CD14-positive monocyte (primary cell): ENCODE measurements at regions not wholly inside any gene's neighbourhood (a gene's known extent, or its start where the extent isn't known, plus 50 kb on each side); places are given as distances from the start of the nearest gene placed in this dataset.
A peak's percentile ranks its signal among the peaks of the same experiment; 100 is the strongest.

ENCODE experiments used
- DNase-seq, 3 donors: peaks; one replicate each; pipeline ENCODE4 v3.0.0-alpha.2; 2011 to 2022
- H2AFZ ChIP-seq: 2 replicates; pipeline ENCODE4 v1.6.0; 2012; ENCODE audit warnings: mild to moderate bottlenecking, low read depth, low read length, inconsistent platforms; ENCODE audit not compliant: insufficient read depth, poor library complexity, severe bottlenecking
- H3K27ac ChIP-seq, 2 donors: 1 replicate in 1 of 2; 2 replicates in 1 of 2; pipeline ENCODE4 v1.5.1; 2012 to 2013; ENCODE audit warnings: low read length in 2 of 2, control low read depth in 1 of 2, inconsistent platforms in 1 of 2, low read depth in 1 of 2, mild to moderate bottlenecking in 1 of 2
- H3K27me3 ChIP-seq, 2 donors: one replicate each; pipeline versions ENCODE4 v1.6.0 to v1.6.1; 2011 to 2013; ENCODE audit warnings: low read length in 2 of 2; ENCODE audit not compliant: control insufficient read depth in 2 of 2, insufficient read depth in 2 of 2
- H3K36me3 ChIP-seq, 2 donors: replicated peaks in 1 of 2; 1 replicate in 1 of 2; 2 replicates in 1 of 2; pipeline versions ENCODE4 v1.5.1 to v1.6.1; 2012 to 2013; ENCODE audit warnings: low read length in 2 of 2, control low read depth in 1 of 2, inconsistent platforms in 1 of 2, mild to moderate bottlenecking in 1 of 2; ENCODE audit not compliant: insufficient read depth in 2 of 2, control insufficient read depth in 1 of 2
- H3K4me1 ChIP-seq, 2 donors: 1 replicate in 1 of 2; 2 replicates in 1 of 2; pipeline versions ENCODE4 v1.5.1 to v1.6.1; 2012 to 2013; ENCODE audit warnings: low read length in 2 of 2, control low read depth in 1 of 2, inconsistent platforms in 1 of 2, mild to moderate bottlenecking in 1 of 2, moderate library complexity in 1 of 2; ENCODE audit not compliant: insufficient read depth in 2 of 2, control insufficient read depth in 1 of 2
- H3K4me2 ChIP-seq: replicated peaks from 2 replicates; pipeline ENCODE3; 2012; ENCODE audit warnings: low read length, moderate library complexity, mild to moderate bottlenecking; ENCODE audit not compliant: poor library complexity, severe bottlenecking; ENCODE audit errors: extremely low read depth
- H3K4me3 ChIP-seq, 3 experiments: fragments of 200-600 bp in 1 of 3; sonication (generic) in 1 of 3; replicated peaks in 1 of 3; 1 replicate in 2 of 3; 2 replicates in 1 of 3; pipeline ENCODE4 v1.5.1; 2011 to 2013; ENCODE audit warnings: low read length in 3 of 3, mild to moderate bottlenecking in 3 of 3, control low read depth in 2 of 3, low read depth in 2 of 3, inconsistent platforms in 1 of 3, moderate library complexity in 1 of 3
- H3K79me2 ChIP-seq: 2 replicates; pipeline ENCODE4 v1.6.0; 2012; ENCODE audit warnings: mild to moderate bottlenecking, control low read depth, inconsistent platforms, low read length, moderate library complexity; ENCODE audit not compliant: insufficient read depth
- H3K9ac ChIP-seq: 2 replicates; pipeline ENCODE4 v1.6.0; 2017; ENCODE audit warnings: low read length, mild to moderate bottlenecking; ENCODE audit not compliant: insufficient read depth, poor library complexity, severe bottlenecking
- H3K9me3 ChIP-seq, 2 donors: replicated peaks in 1 of 2; 1 replicate in 1 of 2; 2 replicates in 1 of 2; pipeline versions ENCODE4 v1.5.1 to v1.6.1; 2012 to 2013; ENCODE audit warnings: low read length in 2 of 2, control low read depth in 1 of 2; ENCODE audit not compliant: control insufficient read depth in 1 of 2, insufficient read depth in 1 of 2
- H4K20me1 ChIP-seq: 2 replicates; pipeline ENCODE4 v1.6.0; 2012; ENCODE audit warnings: mild to moderate bottlenecking, low read length, control low read depth, moderate library complexity; ENCODE audit not compliant: insufficient read depth
- H3K27ac Mint-ChIP-seq, 7 donors: one replicate each; pipeline ENCODE4 v1.8.0; 2020; ENCODE audit warnings: mild to moderate bottlenecking in 7 of 7, mixed read lengths in 7 of 7, moderate library complexity in 6 of 7, inconsistent platforms in 2 of 7
- H3K27me3 Mint-ChIP-seq, 3 donors: one replicate each; pipeline ENCODE4 v1.8.0; 2021 to 2022; ENCODE audit warnings: low read depth in 3 of 3, mild to moderate bottlenecking in 3 of 3, mixed read lengths in 3 of 3, moderate library complexity in 3 of 3, inconsistent platforms in 1 of 3
- H3K36me3 Mint-ChIP-seq, 2 donors: one replicate each; pipeline ENCODE4 v1.8.0; 2020; ENCODE audit warnings: mixed read lengths in 2 of 2, inconsistent platforms in 1 of 2, mild to moderate bottlenecking in 1 of 2
- H3K4me1 Mint-ChIP-seq: one replicate; pipeline ENCODE4 v1.8.0; 2020; ENCODE audit warnings: mild to moderate bottlenecking, mixed read lengths
- H3K4me3 Mint-ChIP-seq, 2 donors: one replicate each; pipeline ENCODE4 v1.8.0; 2020; ENCODE audit warnings: mild to moderate bottlenecking in 2 of 2, mixed read lengths in 2 of 2, moderate library complexity in 1 of 2
- H3K9me3 Mint-ChIP-seq, 7 donors: one replicate each; pipeline ENCODE4 v1.8.0; 2020 to 2022; ENCODE audit warnings: mixed read lengths in 7 of 7, mild to moderate bottlenecking in 6 of 7, moderate library complexity in 6 of 7, inconsistent platforms in 2 of 7
- WGBS: methylation state at CpG from one replicate; pipeline ENCODE4 v1.1.5; 2013; ENCODE audit warnings: missing lambda C conversion rate; ENCODE audit not compliant: insufficient coverage; 5-methylcytosine and 5-hydroxymethylcytosine counted together
- intact Hi-C, 2 donors: fragments of 100-400 bp; cut with micrococcal nuclease; formaldehyde crosslinking; loops; one replicate each; pipeline versions ENCODE4 v1.15.0 to v1.15.1; 2023
- TF ChIP-seq, protein P1 (sequence below): fragments of 200-600 bp; IDR thresholded peaks from one replicate; pipeline ENCODE4 v1.8.0; 2022; ENCODE audit warnings: antibody characterized with exemption, mild to moderate bottlenecking

DNA sequence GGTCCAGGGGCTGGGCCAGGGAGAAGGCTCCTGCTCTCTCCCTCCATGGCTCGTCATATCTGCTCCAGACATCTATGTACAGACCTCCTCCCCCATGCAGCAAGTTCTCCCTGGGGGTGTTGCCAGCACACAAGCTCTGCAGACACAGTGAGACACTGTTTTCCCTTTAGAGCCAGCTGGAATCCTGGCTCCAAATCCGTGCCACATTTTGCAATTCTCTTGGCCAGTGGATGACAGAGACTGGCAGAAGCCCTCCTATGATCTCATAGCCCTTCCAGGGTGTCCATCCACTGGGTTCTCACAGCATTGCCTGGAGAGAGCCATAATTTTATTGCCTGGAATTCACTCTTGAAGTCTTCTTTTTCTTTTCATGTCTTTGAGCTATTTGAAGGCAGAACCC lies 203.9 kb downstream of the TLE3 start:
- no peaks in the 10 kb centered on the region for H3K36me3 ChIP-seq
- Mint-ChIP-seq H3K4me3 (no peak overlapping the region), H3K4me1 (peaks cover 7% of the 10 kb centered on the region), H3K27me3 (peaks cover 12 to 14% (median 13%) of the 10 kb centered on the region in 3 donors), H3K27ac (no peak overlapping the region), H3K9me3 (peaks cover 0 to 3% (median 0%) of the 10 kb centered on the region in 7 donors), H3K36me3 (no peaks in the 10 kb centered on the region)
- no peak overlapping the region for H2AFZ ChIP-seq
- H3K4me3 ChIP-seq = no peak overlapping the region
- WGBS = 91% methylated on average over 2 of the region's 2 CpGs
- H3K9ac ChIP-seq = no peak overlapping the region
- DNase-seq = no peak
- no peak overlapping the region for H3K4me2 ChIP-seq
- H3K27ac ChIP-seq = no peak overlapping the region
- TF ChIP-seq, protein P1, sequence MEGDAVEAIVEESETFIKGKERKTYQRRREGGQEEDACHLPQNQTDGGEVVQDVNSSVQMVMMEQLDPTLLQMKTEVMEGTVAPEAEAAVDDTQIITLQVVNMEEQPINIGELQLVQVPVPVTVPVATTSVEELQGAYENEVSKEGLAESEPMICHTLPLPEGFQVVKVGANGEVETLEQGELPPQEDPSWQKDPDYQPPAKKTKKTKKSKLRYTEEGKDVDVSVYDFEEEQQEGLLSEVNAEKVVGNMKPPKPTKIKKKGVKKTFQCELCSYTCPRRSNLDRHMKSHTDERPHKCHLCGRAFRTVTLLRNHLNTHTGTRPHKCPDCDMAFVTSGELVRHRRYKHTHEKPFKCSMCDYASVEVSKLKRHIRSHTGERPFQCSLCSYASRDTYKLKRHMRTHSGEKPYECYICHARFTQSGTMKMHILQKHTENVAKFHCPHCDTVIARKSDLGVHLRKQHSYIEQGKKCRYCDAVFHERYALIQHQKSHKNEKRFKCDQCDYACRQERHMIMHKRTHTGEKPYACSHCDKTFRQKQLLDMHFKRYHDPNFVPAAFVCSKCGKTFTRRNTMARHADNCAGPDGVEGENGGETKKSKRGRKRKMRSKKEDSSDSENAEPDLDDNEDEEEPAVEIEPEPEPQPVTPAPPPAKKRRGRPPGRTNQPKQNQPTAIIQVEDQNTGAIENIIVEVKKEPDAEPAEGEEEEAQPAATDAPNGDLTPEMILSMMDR = no peak
- no peaks in the 10 kb centered on the region for H4K20me1 ChIP-seq
- no peaks in the 10 kb centered on the region for H3K9me3 ChIP-seq
- no peaks in the 10 kb centered on the region for H3K79me2 ChIP-seq
- H3K27me3 ChIP-seq = peaks cover 0 to 3% of the 10 kb centered on the region in 2 donors
- intact Hi-C loops = no loop called here
- H3K4me1 ChIP-seq = no peaks in the 10 kb centered on the region

DNA sequence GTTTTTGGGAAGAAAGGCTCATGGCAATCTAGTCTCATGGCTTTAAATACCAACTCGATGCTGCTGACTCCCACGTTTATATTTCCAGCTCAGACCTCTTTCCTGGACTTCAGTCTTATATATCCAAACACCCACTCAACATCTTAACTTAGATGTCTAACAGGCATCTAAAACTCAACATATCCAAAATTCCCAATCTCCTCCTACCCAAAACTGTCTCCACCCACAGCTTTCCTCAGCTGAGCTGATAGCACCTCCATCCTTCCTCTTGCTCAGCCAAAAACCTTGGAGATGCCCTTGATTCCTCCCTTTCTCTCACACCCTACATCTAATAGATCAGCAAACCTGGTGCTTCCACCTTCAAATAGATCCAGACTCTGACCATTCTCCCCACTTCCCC lies 202.5 kb downstream of the TLE3 start:
- peaks cover 0 to 3% (median 0%) of the 10 kb centered on the region in 7 donors for H3K9me3 Mint-ChIP-seq
- 92% methylated on average over 2 of the region's 2 CpGs for WGBS
- Histone ChIP-seq H3K9me3 (no peaks in the 10 kb centered on the region), H4K20me1 (no peaks in the 10 kb centered on the region), H3K4me3 (no peak overlapping the region), H3K4me2 (no peak overlapping the region), H3K4me1 (no peaks in the 10 kb centered on the region), H3K36me3 (no peaks in the 10 kb centered on the region), H3K9ac (no peak overlapping the region), H3K79me2 (no peaks in the 10 kb centered on the region), H2AFZ (no peak overlapping the region), H3K27me3 (peaks cover 0 to 3% of the 10 kb centered on the region in 2 donors), H3K27ac (no peak overlapping the region)
- TF ChIP-seq, protein P1 = no peak
- intact Hi-C loops = no loop called here
- DNase-seq = no peak
- H3K27ac Mint-ChIP-seq = no peak overlapping the region
- no peaks in the 10 kb centered on the region for H3K36me3 Mint-ChIP-seq
- peaks cover 12 to 17% (median 13%) of the 10 kb centered on the region in 3 donors for H3K27me3 Mint-ChIP-seq
- peak overlapping the region in 1 of 2 donors; percentile 8 for H3K4me3 Mint-ChIP-seq
- peaks cover 7% of the 10 kb centered on the region for H3K4me1 Mint-ChIP-seq
